Endothelial cell (in vitro differentiated cells): ENCODE measurements at regions not wholly inside any gene's neighbourhood (a gene's known extent, or its start where the extent isn't known, plus 50 kb on each side); places are given as distances from the start of the nearest gene placed in this dataset.
"Not testable (repeated sequence)": the region's sequence is repeated elsewhere in the genome, so short reads cannot be mapped to it uniquely, and the experiment has no call there.

Source experiments
- DNase-seq: peaks from one replicate; pipeline ENCODE4 v3.0.0; 2021; ENCODE audit warnings: low spot score
- H3K27ac Mint-ChIP-seq: one replicate; pipeline ENCODE4 v1.8.0; 2021; ENCODE audit warnings: mixed read lengths, inconsistent platforms; ENCODE audit not compliant: unreplicated experiment
- H3K27me3 Mint-ChIP-seq: one replicate; pipeline ENCODE4 v1.8.0; 2021; ENCODE audit warnings: mild to moderate bottlenecking, moderate library complexity, mixed read lengths, inconsistent platforms; ENCODE audit not compliant: unreplicated experiment
- H3K36me3 Mint-ChIP-seq: one replicate; pipeline ENCODE4 v1.8.0; 2021; ENCODE audit warnings: mild to moderate bottlenecking, low read depth, mixed read lengths, inconsistent platforms; ENCODE audit not compliant: unreplicated experiment
- H3K4me1 Mint-ChIP-seq: one replicate; pipeline ENCODE4 v1.8.0; 2021; ENCODE audit warnings: mild to moderate bottlenecking, mixed read lengths, inconsistent platforms; ENCODE audit not compliant: unreplicated experiment
- H3K4me3 Mint-ChIP-seq: one replicate; pipeline ENCODE4 v1.8.0; 2021; ENCODE audit warnings: mild to moderate bottlenecking, mixed read lengths, inconsistent platforms; ENCODE audit not compliant: unreplicated experiment
- H3K9me3 Mint-ChIP-seq: one replicate; pipeline ENCODE4 v1.8.0; 2021; ENCODE audit warnings: mixed read lengths, inconsistent platforms; ENCODE audit not compliant: unreplicated experiment
- TF ChIP-seq, protein P1 (sequence below): fragments of 200-600 bp; sonication (generic); IDR thresholded peaks from one replicate; pipeline ENCODE4 v1.5.0; 2021; ENCODE audit warnings: antibody characterized with exemption; ENCODE audit not compliant: unreplicated experiment

DNA sequence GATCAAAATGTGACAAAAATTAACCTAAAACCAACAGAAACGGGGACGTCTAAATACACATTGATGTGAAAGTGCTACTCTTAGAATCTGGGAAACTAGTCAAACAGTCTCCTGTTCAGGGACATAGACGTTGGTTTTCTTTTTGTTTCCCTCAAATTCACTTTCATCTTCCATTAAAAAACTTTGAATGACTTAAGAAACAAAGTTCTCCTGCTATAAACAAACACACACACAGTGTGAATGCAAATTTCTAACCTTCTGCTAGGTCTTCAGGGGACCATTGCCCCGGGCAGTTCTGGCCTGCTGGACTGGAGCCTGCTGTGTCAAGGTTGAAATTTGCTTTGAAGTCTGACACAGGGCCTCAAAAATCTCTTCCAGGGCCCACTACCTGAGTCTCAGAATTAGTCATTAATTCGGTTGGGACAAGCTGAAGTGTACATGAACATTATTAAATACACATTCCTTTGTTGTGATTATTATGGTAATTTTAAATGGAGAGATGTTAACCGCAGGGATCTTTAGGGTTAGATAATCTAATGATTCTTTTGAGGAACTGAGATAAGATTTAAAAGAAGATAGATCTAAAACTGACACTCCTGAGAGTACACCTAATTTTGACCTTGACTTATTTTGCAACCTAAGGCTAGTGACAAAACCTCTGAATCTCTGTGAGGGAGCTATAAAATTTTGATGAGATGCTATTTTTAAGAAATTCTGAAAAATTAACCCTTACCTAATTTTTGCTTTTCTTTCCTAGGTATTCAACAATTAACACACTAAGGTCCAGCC, 1260.4 kb downstream of the ROBO1 start:
- no peak overlapping the region for H3K27ac Mint-ChIP-seq
- DNase-seq = no peak
- no peaks in the 10 kb centered on the region for H3K27me3 Mint-ChIP-seq
- TF ChIP-seq, protein P1, sequence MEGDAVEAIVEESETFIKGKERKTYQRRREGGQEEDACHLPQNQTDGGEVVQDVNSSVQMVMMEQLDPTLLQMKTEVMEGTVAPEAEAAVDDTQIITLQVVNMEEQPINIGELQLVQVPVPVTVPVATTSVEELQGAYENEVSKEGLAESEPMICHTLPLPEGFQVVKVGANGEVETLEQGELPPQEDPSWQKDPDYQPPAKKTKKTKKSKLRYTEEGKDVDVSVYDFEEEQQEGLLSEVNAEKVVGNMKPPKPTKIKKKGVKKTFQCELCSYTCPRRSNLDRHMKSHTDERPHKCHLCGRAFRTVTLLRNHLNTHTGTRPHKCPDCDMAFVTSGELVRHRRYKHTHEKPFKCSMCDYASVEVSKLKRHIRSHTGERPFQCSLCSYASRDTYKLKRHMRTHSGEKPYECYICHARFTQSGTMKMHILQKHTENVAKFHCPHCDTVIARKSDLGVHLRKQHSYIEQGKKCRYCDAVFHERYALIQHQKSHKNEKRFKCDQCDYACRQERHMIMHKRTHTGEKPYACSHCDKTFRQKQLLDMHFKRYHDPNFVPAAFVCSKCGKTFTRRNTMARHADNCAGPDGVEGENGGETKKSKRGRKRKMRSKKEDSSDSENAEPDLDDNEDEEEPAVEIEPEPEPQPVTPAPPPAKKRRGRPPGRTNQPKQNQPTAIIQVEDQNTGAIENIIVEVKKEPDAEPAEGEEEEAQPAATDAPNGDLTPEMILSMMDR = no peak
- no peaks in the 10 kb centered on the region for H3K36me3 Mint-ChIP-seq
- H3K4me1 Mint-ChIP-seq = no peaks in the 10 kb centered on the region
- H3K9me3 Mint-ChIP-seq = no peaks in the 10 kb centered on the region
- H3K4me3 Mint-ChIP-seq = no peak overlapping the region

DNA sequence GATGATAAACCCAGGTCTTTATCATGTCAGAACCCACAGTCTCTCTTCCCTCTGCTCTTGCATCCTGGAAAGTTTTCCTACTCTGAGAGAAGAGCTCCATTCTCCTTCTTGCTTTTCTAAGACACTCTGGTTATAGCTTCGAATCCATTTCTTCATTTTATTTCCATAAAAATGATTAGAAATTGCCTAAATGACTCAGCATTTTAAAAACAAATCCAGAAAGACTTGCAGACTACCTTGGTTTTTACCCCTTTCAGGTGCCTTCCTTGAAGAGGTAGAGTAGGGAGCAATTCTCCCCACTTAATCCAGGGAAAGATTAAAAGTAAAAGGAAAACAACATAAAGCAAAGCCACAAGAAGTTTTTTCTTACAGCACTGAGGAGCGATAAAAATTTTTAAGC, 1256.0 kb downstream of the ROBO1 start:
- H3K4me3 Mint-ChIP-seq = no peak overlapping the region
- DNase-seq = no peak
- no peaks in the 10 kb centered on the region for H3K36me3 Mint-ChIP-seq
- no peaks in the 10 kb centered on the region for H3K9me3 Mint-ChIP-seq
- H3K4me1 Mint-ChIP-seq = no peaks in the 10 kb centered on the region
- TF ChIP-seq, protein P1 = no peak
- H3K27ac Mint-ChIP-seq = no peak overlapping the region
- H3K27me3 Mint-ChIP-seq = no peaks in the 10 kb centered on the region

DNA sequence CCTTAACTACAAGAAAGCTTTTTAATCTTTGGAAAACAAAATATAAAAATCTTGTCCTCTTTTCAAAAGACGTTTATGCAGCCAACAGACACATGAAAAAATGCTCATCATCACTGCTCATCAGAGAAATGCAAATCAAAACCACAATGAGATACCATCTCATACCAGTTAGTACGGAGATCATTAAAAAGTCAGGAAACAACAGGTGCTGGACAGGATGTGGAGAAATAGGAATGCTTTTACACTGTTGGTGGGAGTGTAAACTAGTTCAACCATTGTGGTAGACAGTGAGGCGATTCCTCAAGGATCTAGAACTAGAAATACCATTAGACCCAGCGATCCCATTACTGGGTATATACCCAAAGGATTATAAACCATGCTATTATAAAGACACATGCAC, 1255.0 kb downstream of the ROBO1 start:
- not testable (repeated sequence) for H3K4me1 Mint-ChIP-seq, H3K9me3 Mint-ChIP-seq, H3K27ac Mint-ChIP-seq, DNase-seq, H3K4me3 Mint-ChIP-seq, H3K36me3 Mint-ChIP-seq, H3K27me3 Mint-ChIP-seq

DNA sequence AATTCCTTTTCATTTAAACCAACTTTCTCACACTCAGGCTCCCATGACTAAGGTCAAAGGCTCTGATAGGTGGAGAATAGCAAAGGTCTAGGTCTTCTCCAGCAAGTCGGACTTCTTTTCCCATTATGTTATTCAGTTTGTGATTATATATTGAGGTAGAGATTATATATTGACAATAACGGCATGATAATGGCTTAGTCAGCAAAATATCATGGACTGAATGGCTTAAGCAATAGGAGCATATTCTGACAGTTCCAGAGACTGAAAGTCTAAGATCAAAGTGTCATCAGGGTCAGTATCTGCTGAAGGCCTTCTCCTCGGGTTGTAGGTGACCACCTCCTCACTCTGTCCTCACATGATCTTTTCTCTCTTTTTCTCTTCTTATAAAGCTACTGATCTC, 1251.4 kb downstream of the ROBO1 start:
- no peaks in the 10 kb centered on the region for H3K27me3 Mint-ChIP-seq
- no peak for DNase-seq
- no peaks in the 10 kb centered on the region for H3K9me3 Mint-ChIP-seq
- H3K4me3 Mint-ChIP-seq = no peak overlapping the region
- no peaks in the 10 kb centered on the region for H3K36me3 Mint-ChIP-seq
- H3K27ac Mint-ChIP-seq = no peak overlapping the region
- H3K4me1 Mint-ChIP-seq = no peaks in the 10 kb centered on the region
- TF ChIP-seq, protein P1 = no peak

DNA sequence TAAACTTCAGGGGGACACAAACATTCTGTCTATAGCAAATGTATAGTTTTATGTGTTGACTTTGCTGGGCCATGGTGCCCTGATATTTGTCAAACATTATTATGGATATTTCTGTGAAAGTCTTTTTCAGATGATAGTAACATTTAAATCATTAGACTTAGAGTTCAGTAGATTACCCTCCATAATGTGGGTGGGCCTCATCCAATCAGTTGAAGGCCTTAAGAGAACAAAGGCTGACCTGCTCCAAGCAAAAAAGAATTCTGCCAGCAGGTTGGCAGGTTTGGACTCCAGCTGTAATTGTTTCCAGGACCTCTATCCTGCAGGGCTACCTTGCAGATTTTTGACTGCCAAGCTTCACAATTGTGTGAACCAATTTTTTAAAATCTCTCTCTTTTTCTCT, 1250.9 kb downstream of the ROBO1 start:
- no peak overlapping the region for H3K4me3 Mint-ChIP-seq
- no peaks in the 10 kb centered on the region for H3K4me1 Mint-ChIP-seq
- DNase-seq = no peak
- no peaks in the 10 kb centered on the region for H3K9me3 Mint-ChIP-seq
- H3K27ac Mint-ChIP-seq = no peak overlapping the region
- TF ChIP-seq, protein P1 = no peak
- no peaks in the 10 kb centered on the region for H3K36me3 Mint-ChIP-seq
- H3K27me3 Mint-ChIP-seq = no peaks in the 10 kb centered on the region
